ENCODE measurements at regions not wholly inside any gene's neighbourhood (a gene's known extent, or its start where the extent isn't known, plus 50 kb on each side); places are given as distances from the start of the nearest gene placed in this dataset.

DNA sequence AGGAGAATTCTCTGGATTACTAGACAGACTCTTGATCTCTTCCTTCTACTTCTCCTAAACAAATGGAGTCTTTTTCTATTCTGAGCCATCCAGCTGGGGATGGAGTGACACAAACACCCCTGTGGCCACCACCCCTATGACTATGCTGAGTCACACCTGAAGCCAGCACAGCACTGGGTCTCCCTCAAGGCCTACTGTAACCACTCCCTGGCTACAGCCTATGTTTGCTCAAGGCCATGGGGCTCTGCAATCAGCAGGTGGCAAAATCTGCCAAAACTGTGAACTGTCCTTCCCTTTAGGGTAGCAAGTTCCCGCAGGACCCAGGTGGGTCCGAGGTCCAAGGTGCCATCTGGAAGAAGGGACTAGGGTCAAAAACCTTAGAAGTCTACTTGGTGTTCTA lies 132.3 kb downstream of the TINAG start:
- DNase-seq (ENCODE audit: low read depth) = no peak

DNA sequence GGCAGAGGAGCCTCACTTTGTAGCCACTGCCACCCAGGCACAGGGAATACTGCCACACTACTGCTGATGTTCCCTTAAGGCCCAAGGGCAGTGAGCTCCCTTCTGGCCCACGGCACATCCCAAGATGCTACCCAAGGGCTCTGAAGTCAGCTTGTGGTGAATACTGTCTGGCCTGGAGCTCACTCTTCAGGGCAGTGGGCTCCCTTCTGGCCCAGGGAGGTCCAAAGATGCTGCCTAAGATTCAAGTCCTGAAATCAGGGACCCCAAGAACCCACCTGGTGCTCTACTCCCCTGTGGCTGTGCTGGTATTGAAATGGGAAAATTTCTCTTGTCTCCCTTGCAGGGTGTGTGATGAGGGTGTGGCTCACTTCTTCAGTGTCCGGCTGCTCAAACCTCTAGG lies 132.8 kb downstream of the TINAG start:
- DNase-seq (ENCODE audit: low read depth) = no peak

DNA sequence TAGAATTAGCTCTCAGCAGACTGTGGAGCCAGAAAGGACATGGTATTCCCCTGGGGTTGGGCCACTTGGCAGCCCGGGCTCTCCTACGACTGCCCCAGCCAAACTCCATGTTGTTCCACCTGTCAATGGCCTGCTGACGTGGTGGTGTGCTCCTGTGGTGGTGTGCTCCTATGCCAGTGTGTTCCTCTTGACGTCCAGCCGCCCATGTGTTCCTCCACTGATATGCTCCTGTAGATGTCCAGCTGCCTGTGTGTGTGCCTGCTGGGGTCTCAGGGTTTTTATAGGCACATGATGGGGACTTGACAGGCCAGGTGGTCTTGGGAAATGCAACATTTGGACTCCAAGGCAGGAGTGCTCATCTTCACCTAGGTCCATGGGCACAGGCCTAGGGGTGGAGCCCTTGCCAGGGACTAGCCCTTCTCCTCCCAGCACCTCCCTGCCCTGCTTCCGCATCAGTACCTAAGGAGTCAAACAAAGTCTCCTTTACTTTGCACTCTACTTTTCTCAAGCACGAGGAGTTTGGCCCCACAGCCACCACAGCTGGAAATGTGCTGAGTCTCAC lies 133.5 kb downstream of the TINAG start:
- no peak for DNase-seq (ENCODE audit: low read depth)

DNA sequence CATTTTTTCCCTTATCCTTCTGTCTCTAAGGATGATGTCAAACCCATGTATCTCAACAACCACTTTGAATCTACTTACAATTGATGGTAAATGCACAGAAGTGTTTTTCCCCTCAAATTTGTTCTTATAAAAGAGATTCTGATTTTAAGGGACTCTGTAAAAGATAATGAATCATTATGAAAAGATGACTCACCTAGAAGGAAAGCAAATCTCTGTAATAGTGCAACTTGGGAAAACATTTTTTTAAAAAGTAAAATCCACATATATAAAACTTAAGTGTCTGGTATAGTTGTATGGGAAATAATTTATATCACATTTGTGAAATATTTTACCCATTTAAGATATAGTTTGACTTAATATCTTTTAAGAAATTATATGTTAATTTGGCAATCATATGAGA lies 137.0 kb downstream of the TINAG start:
- DNase-seq (ENCODE audit: low read depth) = no peak

DNA sequence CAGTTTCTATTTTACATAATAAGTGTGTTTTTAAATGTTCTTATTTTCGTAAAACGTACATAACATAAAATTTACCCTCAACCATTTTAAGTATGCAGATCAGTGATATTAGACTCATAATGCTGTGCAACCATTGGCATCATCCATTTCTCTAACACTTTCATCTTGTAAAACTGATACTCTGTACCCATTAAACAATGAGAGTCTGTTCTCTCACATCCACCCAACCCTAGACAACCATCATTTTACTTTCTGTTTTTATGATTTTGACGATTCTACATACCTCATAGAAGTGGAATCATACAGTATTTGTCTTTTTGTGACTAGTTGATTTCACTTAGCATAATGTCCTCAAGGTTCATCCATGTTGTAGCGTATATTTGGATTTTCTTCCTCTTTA lies 140.4 kb downstream of the TINAG start:
- DNase-seq (ENCODE audit: low read depth) = no peak

DNA sequence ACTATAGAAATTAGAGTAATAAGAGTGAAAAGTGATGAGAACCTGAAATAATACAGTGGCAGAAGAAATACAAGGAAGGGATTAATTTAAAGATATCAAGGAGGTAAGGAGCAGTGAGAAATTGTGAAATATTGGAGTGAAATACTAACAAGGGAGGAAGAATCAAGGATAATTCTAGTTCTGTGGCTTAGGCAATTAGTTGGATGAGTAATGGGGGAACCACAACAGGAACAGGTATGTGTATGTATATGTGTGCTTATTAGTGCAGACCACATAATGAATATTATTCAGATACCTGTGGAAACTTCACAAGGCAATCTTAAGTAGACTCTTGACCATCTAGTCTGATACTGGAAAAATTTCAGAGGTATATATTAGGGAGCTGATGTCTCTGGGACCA lies 143.3 kb downstream of the TINAG start:
- no peak for DNase-seq (ENCODE audit: low read depth)

DNA sequence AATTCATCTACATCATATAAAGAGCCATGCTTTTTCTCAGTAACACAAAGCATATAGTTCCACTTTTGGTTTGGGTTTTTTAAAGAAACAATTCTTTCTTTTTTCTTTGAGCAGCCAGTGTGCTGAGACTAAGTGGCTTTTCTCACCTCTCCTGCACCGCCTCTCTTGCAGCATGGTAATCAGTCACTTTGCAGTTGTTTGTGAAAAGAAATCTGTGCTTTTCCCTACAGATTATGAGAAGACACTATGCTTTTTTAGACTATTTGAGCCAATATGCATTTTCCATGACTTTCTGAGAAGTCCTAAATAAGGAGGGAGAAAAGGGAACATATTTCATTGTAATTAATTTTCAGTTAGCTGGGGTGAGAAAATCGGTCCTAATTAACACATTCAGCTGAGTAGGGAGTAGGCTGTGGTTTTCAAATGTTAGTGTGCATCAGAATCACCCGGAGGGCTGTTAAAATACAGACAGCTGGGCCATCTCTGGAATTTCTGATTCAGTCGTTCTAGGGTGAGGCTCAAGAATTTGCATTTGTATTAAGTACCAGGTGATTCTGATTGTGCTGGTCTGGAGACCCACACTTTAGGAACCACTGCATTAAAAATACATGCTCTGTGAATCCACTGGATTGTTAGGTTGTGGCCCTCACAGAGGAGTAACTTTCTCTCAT lies 155.2 kb downstream of the TINAG start:
- no peak for DNase-seq (ENCODE audit: low read depth)

DNA sequence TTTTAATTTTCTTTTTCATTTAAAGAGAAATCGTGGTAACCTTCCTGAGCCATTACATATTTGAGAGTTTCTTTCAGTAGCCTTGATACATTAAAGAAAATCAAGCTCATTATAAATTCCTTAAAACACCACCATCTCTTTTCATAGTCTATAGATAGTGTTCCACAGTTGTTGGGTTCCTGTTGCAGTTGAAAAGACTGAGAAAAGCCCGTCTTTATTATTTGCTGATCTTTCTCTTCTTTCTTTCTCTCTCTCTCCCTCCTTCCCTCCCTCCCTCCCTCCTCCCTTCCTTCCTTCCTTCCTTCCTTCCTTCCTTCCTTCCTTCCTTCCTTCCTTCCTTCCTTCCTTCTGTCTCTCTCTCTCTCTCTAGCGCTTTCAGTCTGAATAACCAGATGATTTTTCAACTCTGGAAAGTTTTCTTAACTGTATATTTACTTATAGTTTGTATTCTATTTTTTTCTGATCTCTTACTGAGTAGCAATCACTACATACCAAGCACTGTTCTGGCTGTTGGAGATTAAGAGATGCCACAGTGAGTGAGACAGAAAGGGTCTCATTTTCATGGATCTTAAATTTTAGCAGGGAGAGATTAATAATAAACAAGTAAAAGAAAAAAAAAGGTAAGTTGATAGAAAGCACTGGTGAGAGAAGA lies 157.5 kb downstream of the TINAG start:
- DNase-seq (ENCODE audit: low read depth) = no peak

DNA sequence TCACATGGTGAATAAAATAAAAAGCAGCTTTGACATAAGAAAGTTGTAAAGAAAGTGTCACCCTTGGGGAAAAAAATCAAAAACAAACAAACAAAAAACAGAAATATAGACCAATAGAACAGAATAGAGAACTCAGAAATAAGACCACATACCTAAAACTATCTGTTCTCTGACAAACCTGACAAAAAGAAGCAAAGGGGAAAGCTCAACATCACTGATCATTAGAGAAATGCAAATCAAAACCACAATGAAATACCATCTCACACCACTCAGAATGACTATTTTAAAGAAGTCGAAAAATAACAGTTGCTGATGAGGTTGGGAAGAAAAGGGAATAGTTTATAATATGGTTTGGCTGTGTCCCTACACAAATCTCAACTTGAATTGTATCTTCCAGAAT lies 159.1 kb downstream of the TINAG start:
- DNase-seq (ENCODE audit: low read depth) = no peak

DNA sequence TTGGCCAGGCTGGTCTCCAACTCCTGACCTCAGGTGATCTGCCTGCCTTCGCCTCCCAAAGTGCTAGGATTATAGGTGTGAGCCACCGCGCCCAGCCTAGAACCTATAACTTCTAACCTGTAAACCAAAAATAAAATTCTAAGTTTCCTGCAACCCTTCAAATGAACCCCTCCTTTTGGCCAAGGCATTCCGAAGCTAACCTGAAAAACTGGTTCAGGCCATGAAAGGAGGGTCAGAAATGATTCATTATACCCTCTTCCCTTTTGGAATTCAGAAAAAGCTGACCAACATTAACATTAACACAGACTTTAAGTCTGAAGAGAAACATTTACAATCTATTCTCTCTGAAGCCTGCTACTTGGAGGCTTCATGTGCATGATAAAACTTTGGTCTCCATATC lies 165.1 kb downstream of the TINAG start:
- no peak for DNase-seq (ENCODE audit: low read depth)

DNA sequence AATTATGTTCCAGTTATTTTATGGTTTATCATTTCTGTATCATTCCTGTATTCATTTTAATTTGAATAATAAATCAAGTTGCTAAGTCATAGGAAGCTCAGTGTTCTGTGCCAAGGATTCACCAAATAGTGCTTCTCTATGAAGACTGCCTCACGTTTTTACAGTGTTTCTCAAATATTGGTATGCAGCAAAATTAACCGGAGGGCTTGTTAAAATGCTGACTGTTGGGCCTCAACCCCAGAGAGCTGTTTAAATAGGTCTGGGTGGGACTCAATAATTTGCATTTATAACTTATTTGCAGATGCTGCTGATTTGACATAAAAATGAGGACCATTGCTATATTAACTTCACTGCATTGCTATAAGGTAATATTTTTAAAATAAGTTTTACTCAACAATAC lies 166.7 kb downstream of the TINAG start:
- no peak for DNase-seq (ENCODE audit: low read depth)

DNA sequence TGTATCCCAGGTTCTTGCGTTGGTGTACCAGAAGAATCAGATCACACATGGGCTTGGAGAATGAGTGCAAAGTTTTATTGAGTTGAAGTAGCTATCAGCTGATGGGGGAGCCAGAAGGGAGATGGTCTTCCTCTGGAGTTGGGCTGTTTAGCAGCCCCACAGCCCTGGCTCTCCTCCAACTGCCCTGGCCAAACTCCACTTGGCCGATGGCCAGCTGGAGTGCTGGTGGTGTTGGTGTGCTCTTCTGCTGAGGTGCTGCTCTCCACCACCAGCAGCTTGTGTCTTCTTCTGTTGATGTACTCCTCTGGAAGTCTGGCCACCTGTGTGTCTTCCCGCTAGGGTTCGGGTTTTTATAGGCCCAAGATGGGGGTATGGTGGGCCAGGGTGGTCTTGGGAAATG lies 172.8 kb downstream of the TINAG start:
- no peak for DNase-seq (ENCODE audit: low read depth)

DNA sequence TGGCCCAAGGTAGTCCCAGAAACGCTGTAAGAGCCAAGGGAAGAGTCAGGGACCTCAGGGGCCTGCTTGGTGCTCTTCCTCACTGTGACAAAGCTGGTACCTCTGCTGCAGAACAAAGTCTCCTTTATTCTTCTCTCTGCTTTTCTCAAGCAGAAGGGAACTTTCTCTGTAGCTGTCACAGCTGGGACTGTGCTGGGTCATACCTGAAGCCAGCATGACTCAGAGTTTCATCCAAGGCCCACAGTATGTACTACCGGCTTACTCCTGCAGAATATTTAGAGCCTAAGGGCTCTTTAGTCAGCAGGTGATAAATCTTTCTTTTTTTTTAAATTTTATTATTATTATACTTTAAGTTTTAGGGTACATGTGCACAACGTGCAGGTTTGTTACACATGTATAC lies 183.2 kb downstream of the TINAG start:
- DNase-seq (ENCODE audit: low read depth) = no peak

DNA sequence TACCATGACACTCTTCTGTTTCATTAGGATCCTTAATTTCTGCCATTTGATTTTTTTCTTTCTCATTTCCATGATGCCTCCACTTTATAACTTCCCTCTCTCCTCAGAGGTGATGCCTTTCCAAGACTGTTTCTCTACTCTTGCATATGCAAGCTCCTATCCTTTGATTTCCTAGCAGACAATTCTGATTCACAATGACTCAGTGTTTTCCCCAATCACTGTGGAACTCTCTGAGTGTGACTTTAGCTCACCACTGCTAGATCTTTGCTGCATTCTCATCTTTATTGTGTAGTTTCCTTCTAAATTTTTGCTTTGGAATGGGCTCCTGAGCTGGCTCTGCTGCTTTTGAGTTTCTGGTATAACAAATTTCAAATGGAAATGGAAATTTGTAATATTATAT lies 184.9 kb downstream of the TINAG start:
- DNase-seq (ENCODE audit: low read depth) = no peak

DNA sequence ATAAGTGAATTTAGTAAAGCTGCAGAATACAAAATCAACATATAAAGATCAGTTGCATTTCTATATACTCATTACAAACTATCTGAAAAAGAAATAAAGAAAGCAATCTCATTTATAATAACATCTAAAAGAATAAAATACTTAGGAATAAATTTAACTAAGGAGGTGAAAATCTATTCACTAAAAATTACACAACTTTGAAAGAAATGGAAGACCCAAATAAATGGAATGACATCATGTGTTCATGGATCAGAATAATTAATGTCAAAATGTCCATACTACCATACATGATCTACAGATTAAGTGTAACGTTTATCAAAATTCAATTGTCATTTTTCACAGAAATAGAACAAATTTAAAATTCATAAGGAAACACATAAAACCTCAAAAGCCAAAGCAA lies 194.9 kb downstream of the TINAG start:
- no peak for DNase-seq (ENCODE audit: low read depth)

DNA sequence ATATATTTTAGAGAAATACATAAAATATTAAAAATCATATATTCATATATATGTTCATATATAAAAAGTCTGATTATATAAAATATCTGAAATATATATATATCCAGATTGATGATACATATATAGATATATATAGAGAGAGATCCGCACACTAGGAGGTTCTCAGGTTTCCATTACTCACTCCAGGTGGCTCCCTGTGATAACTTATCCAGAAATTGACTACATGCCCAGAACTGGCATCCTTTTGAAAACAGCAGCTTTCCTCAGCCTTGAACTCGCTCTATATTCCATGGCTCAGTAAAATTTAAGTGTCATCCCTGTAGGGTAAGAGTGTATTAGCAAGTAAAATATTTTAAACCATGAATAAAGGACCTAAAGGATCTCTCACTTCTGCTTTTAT lies 206.8 kb downstream of the TINAG start:
- no peak for DNase-seq (ENCODE audit: low read depth)

DNA sequence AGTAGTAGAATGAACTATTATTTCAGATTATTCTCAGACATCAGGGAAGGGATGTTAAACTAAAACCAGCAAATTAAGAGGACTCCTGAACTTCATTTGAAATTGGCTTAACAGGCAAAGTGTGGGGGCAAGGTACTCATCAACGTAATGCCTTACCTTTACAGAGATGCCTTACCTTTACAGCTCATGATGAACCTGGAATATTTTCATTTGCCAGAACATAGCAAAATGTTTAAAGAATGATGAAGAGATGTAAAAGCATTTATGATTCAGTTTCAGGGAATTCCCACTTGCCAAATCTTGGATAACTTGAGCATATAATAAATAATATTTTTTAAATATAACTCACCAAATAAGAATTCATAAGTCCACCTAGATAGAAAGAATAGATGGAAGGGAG lies 207.5 kb downstream of the TINAG start:
- DNase-seq (ENCODE audit: low read depth) = no peak

DNA sequence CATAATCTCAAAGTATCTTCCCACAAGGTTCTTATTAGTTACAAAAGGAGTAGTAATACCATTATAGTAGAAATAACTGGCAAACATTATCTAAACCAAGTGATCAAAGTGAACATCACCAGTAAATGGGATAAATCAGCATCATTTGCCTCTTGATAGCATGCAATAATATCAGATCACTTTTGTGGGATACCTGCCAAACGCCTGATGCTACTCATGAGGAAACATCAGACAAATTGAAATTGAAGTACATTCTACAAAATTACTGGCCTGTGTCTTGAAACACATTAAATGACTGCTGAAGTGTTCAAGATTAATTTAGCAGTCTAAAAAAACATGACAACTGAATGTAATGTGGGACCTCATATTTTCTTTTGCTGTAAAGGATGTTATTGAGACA lies 208.1 kb downstream of the TINAG start:
- no peak for DNase-seq (ENCODE audit: low read depth)

DNA sequence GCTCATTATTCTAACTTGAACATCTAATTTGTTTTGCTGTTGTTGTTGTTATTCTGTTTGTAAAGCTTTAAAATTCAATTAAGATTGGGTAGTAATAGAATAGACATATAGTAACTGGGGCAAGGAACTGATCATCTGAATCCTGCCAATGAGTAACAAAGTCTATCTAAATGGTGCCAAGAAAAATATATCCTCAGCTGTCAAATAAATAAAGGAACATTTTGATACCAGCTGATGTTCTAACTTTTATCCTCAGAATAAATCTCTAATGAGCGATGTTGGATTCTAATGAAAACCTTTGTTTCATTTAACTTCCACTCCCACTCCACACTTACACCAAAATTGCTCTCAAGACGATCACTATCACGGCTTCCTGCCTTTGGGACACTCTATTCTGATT lies 210.9 kb downstream of the TINAG start:
- DNase-seq (ENCODE audit: low read depth) = no peak

DNA sequence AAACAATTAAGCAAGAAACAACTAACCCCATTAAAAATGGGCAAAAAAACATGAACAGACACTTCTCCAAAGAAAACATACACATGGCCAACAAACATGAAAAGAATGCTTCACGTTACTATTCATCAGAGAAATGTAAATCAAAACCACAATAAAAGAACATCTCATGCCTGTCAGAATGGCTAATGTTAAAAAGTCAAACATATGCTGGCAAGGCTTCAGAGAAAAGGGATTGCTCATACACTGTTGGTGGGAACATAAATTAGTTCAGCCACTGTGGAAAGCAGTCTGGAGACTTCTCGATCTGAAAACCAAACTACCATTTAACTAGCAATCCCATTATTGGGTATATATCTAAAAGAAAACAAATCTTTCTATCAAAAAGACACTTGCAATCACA lies 217.5 kb downstream of the TINAG start:
- DNase-seq (ENCODE audit: low read depth) = no peak

DNA sequence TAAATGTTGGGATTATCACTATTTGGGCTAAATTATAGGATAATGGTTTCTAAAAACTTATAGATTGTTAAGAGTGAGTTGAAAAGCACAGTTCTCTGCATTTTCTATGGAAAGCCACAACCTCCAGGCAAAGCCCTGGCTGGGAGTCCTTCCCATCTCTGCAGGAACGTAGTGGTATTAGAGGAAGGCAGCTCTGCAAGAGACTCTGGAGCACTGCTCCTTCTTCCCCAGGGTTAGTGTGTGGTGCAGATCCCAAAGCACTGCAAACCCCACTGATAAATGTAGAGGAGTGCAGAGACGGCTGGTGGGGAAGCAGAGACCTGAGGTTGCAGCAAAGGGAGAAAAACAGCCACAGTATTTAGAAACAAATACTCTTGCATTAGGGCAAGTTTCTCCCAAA lies 225.3 kb downstream of the TINAG start:
- no peak for DNase-seq (ENCODE audit: low read depth)

DNA sequence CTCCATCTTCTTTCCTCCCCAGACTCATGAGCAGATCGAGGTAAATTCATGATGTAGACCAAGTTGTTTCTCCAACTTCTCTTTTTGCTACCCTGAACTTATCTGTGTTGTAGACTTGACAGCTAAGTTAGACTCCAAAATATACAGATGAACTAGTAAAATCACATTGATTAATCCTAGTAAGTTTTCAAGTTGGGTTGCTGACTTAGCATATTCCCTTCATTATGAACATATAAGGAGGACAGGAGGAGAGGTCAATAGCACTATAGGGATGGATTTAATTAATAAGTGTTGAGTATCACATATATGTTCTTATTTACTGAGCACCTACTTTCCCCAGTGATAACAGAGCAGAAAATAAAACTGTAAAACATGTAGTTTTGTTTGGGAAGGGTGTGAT lies 227.3 kb downstream of the TINAG start:
- no peak for DNase-seq (ENCODE audit: low read depth)

DNA sequence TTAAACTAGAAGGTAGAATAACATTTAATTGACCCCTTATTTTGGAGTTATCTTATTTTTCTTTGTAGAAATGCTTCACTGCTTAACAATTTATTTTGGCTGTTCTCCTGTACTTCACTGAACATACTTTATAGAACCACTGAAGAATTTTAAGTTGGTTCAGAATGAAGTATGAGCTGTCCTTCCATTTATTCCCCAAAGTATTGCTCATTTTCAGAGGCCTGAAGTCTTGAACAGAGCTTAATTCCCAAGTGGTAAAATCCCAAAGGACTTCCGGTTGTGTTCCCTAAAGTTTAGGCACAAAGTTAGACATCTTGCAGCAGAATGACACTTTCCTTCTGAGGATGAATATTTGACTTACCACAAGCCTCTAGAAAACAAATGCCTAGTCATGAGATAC lies 233.3 kb downstream of the TINAG start:
- DNase-seq (ENCODE audit: low read depth) = no peak

DNA sequence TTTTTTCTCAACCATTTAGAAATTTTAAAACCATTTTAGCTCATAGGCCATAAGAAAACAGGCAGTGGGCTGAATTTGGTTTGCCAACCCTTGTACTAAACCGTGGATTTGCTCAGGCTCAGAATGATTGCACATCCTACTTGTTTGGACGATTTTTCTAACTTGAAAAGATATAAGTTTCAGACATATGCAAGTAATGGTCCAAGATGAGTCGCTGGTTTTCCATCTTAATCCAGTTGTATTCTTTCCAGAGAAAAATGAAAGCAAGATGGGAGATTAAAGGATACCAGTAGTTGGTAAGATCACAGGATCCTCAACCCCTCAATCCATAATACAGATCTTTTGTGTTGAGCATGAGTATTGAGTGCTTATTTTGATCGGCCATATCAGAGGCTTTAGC lies 250.9 kb downstream of the TINAG start:
- DNase-seq (ENCODE audit: low read depth) = no peak
